ENCODE measurements at regions not wholly inside any gene's neighbourhood (a gene's known extent, or its start where the extent isn't known, plus 50 kb on each side); places are given as distances from the start of the nearest gene placed in this dataset.

DNA sequence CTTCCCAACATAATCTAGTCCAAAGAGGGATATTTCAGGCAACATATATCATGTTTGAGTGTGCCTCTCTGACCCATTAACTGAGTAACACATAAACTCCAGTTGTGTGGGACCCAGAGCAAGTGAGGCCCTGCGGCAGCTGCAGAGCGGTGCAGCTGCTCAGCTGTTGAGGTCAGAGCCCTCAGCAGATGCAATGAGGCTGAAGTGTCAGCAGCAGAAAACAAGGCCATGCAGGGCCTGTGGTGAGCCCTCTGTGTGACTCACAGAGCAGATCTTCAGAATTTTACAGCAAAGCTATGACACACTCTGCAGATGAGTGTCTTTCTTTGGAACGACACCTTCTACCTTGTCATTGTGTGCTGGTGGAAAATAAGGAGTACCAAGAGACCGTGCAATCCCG lies 168.5 kb downstream of the CBLN2 start:
- TF ChIP-seq CTCF (IDR thresholded peaks at IDR 0.05; ENCODE audit: extremely low read depth, missing control alignments): no peak
- no peak for DNase-seq (ENCODE audit: low spot score)

DNA sequence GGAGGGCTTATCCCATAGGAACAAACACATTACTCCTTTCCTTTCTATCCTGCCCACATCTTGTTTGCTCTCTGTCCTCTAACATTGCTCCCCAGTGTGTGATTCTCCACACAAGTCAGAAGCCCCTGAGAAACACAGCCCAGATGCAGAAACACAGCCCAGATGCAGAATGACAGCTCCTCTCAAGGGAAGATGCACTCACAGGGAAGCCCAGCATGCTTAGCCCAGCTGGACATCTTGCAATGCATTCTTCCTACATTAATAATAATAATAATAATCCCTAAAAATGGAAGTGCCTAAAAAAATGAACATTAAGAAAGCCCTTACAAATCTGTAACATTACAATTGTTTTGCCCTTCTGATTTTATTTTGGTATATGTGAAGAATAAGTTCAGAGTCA lies 172.1 kb downstream of the CBLN2 start:
- TF ChIP-seq CTCF (IDR thresholded peaks at IDR 0.05; ENCODE audit: extremely low read depth, missing control alignments): no peak
- DNase-seq (ENCODE audit: low spot score): no peak

- TF ChIP-seq CTCF (IDR thresholded peaks at IDR 0.05; ENCODE audit: extremely low read depth, missing control alignments): no peak
- DNase-seq (ENCODE audit: low spot score): no peak
Measured at GRCh38 chr18:72368308-72368707, 175.8 kb downstream of the CBLN2 start.

GRCh38 chr18:72360634-72361033 lies 183.5 kb downstream of the CBLN2 start:
- no peak for TF ChIP-seq CTCF (IDR thresholded peaks at IDR 0.05; ENCODE audit: extremely low read depth, missing control alignments)
- DNase-seq (ENCODE audit: low spot score): no peak

- TF ChIP-seq CTCF (IDR thresholded peaks at IDR 0.05; ENCODE audit: extremely low read depth, missing control alignments): no peak
- no peak for DNase-seq (ENCODE audit: low spot score)
Measured at GRCh38 chr18:72342933-72343332, 201.2 kb downstream of the CBLN2 start.

GRCh38 chr18:72339976-72340375 lies 204.2 kb downstream of the CBLN2 start:
- no peak for DNase-seq (ENCODE audit: low spot score)
- TF ChIP-seq CTCF (IDR thresholded peaks at IDR 0.05; ENCODE audit: extremely low read depth, missing control alignments): no peak

DNA sequence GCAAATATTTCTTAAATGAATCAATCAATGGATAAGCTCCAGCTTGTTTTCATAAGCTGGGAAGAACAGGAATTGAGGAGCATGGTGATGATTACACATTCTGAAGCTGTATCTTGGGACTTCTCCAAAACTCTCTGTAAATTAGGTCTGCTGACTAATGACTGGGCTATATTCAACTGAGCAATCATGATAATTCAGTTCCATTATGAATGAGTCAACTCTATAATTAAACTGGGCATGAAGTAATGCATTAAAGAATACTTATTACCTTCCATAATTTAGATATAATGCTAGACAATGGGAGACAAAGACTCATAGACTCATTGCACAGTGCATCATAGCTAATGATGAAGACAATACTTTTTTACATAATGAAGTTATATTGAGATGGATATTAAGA lies 207.4 kb downstream of the CBLN2 start:
- TF ChIP-seq CTCF (IDR thresholded peaks at IDR 0.05; ENCODE audit: extremely low read depth, missing control alignments): no peak
- DNase-seq (ENCODE audit: low spot score): no peak
